ELR (cell line): ENCODE measurements at regions not wholly inside any gene's neighbourhood (a gene's known extent, or its start where the extent isn't known, plus 50 kb on each side); places are given as distances from the start of the nearest gene placed in this dataset.
A peak's percentile ranks its signal among the peaks of the same experiment; 100 is the strongest.
"Not testable (repeated sequence)": the region's sequence is repeated elsewhere in the genome, so short reads cannot be mapped to it uniquely, and the experiment has no call there.

ENCODE experiments used
- DNase-seq: peaks from one replicate; pipeline ENCODE4 v3.0.0-alpha.2; 2015; ENCODE audit warnings: low read depth

DNA sequence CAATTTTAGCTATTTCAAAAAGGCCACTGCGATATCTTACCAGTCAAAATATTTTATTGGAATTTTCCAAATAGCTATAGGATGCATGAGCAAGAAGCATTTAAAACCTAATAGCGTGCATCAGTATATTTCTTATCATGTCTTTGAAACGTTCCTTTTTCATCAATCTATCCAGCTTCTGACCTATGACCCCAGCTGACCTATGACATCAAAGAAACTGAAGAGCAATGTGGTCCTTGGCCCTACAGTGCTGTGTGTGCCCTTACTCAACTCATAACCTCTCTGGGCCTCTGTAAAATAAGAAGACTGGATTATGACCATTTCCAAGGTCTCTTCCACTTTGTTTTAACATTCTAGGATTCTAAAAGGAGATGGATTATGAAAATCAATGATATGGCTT, 118.2 kb downstream of the ZNF22 start:
- no peak for DNase-seq

- DNase-seq: not testable (repeated sequence)
These were observed 121.6 kb downstream of the ZNF22 start for GRCh38 chr10:45122180-45122860.

GRCh38 chr10:45135443-45136198, 134.9 kb downstream of the ZNF22 start:
- DNase-seq: no peak

DNA sequence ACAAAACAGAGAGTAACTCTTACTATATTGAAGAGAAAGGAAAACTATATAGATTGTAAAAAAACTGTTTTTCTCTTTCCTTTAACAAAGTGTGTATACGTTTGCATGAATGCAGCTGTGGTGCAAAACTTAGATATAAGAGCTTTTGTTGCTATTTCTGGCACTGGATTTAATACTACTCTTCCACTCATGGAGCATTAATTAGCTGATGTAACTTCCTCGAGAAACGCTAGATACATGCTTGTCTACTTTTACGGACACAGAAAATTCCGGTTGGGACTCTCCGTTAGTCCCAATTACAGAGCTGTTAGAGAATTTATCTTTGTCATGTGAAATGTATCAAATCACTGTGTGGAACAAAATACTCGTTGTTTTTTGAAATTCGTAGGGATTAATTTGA, 135.5 kb downstream of the ZNF22 start:
- DNase-seq: no peak

DNA sequence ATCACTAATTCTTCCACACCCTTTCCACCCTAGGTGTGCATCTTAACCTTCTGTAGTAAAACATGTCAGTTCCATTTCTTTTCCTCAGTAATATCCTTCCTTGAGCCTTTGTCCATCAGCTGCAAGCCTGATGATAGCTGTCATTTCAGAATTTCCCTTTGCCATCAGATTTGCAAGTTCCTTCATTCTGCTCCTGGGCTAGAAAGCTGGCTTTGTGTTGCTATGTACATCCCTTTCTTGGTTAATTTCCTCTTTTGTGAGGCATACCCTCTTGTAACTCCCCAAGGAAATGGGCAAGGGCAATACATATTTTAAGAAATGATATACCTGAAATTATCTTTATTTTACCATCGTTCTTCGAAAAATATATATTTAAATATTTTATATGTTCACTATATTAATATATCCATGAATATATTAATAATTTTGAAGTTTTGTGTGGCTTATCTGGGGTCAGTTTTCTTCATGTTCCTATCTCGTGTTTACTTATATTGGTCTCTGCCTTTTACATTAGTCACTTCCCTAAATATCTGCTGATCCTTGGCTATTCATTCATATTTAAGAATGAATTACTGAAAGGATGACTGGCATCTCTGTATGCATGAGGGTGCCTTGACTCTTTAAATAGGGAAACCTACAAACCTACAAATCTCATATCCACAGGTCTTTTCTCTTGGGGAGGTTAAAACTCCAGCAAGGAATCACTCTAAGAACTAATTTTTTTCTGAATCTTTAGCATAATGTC, 143.8 kb downstream of the ZNF22 start:
- peak; percentile 14 for DNase-seq

GRCh38 chr10:45145143-45145542, 144.4 kb downstream of the ZNF22 start:
- DNase-seq: not testable (repeated sequence)

DNA sequence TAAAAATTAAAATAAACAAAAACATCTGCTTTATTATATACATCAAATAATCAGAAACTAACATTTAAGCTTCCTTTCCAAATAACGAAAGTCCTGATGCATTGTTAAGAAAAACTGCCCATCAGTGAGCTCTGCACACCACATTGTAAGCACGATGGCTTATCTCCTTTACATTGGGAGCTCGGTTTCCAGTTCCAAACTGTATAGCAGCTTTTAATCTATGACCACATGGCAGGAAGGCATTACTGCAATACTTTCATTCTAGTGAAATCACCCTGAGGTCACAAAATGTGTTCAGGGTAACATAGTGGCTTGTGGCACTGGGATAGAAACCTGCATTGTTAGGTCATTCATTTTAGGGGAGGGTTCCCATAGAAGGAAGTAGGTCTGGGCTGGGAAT, 146.3 kb downstream of the ZNF22 start:
- no peak for DNase-seq

- no peak for DNase-seq
These were observed 150.3 kb downstream of the ZNF22 start for GRCh38 chr10:45150997-45151396.

DNA sequence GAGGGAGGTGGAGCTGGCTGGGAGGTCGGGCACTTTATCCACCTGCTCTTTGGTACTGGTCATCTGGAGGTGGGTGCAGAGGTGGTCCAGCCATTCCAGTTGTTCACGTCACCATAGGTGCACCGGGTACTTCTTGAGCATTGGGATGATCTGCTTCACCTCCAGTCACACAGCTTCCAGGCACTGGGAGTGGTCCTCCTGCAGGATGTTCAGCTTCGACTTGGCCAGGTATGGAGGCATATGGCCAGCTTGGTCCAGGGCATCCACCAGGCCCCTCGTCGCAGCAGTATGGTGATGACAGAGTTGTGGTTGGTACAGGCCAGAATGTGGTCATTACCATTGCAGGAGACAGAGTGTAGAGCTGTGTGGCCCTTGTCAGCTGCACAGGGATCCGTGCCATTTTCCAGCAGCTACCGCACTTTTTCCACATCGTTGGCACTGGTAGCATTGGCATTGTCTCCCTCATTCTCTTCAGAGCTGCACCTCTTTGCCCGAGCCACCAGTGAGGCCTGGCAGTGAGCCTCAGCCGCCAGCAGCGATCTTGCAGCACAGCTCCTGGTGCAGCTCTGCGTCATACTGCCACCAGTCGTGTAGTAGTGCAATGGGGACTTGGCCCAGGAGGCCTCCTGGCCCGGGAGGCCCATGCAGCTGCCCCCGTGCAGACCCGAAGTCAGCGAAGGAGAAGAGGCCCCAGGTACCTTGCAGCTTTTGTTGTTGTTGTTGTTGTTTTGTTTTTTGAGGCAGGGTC, 150.9 kb downstream of the ZNF22 start:
- DNase-seq: no peak

DNA sequence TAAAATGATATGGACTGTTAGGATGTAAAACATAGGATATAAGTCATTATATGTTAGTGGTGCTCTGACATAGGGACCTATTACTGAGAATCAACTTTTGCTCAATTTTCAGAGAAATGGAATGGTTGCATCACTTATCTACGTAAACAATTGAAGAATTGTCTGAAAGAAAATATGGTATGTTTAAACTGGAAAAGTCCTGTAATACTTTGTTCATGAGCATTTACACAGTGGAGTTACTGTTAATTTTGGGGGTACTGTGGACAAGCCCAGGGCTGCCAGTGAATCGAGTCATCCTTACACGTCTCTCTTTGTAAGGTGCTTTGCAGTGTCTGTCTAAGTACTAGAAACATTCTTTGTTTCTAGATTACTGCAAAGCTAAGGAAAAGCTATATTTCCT, 152.0 kb downstream of the ZNF22 start:
- DNase-seq: peak; percentile 1

DNA sequence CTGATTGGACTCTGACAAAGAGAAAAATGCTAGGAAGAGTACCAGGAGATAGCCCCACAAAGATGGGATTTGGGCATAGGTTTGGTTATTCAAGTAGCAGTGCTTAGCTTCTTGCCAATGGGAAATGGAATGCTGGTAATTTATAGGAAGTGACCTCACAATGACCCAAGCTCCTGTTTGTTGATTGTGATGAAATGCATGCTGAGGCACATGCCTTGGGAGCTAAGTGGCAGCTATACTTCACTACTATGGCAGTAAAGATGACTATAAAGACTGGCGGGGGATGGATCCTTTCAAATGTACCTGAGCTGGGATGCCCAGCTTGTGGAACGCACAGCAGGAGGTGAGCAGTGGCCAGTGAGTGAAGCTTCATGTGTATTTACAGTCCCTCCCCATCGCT, 153.8 kb downstream of the ZNF22 start:
- peak; percentile 1 for DNase-seq

DNA sequence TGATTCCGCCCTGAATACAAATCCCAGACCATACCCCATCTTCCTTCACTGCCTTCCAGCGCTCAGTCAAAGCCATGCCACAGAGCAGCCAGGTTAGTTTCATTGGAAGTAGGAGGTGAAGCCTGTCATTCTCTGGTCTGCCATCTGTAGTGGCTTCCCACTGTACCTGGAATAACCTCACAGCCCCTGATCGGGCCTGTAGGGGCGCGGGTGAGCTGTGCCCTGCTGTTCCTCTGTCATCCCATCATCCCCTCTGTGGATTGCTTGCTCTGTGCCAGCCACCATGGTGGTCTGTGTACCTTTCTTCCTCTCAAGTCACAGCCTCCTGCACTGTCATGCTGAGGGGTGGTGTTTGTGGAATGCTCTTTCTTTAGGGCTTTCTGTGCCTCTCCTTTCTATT, 155.1 kb downstream of the ZNF22 start:
- no peak for DNase-seq

GRCh38 chr10:45160271-45160670, 155.1 kb downstream of the OR13A1 start:
- peak; percentile 94 for DNase-seq

DNA sequence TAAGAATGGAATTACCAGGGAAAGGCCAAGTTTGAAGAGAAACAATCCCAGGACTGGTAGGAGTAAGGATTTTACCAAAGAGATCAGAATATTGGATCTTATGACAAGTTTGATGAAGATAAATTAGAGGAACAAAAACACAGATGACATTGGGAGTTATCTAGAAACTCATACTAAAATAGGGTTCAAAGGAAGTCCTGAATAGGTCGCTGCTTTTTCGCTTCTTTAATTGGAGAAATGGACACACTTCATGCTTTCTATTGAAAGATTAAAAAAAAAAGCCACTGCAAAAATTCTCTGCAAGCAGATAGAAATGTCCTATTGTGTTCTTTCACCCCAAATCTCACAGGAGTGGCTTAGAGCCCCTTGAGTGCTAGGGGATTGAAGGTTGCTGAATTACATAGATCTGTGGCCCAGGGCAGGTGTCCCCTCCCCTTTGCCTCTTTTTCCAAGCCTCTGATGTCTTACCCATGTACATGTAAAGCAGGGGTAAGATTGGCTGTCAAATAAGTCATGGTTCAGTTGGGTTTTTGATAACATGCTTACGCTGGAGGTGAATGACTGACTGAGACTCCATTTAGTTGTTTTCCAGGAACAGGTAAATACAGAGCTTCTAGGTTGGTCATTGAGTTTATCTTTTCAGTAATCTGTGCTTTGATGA, 152.0 kb downstream of the OR13A1 start:
- no peak for DNase-seq

DNA sequence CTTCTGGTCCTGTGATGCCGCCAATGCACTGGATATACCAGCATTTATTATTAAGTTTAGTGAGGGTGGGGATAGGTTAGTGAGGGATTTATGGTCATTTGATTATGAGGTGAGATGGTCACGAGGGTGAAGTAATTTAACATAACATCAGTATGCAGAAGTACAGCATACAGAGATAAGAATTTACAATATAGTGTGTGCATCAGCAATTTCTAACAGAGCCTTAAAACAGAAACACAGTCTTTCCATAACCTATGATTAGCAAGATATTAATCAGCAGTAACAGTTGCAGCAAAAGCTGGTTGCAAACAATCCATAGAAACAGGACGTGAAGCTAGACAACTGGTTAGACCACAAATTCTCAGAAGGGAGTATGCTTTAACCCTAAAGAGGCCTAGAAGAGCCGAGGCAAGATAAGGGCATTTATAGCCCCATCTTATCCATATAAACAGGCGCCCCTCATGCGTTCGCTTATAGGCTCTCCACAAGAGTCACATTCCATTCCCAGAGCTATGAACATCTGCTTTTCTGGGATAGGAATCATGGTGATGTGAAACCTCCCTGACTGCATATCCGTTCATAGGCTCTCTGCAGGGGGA, 139.8 kb downstream of the OR13A1 start:
- not testable (repeated sequence) for DNase-seq

- DNase-seq: no peak
These were observed 135.7 kb downstream of the OR13A1 start for GRCh38 chr10:45179691-45180090.

DNA sequence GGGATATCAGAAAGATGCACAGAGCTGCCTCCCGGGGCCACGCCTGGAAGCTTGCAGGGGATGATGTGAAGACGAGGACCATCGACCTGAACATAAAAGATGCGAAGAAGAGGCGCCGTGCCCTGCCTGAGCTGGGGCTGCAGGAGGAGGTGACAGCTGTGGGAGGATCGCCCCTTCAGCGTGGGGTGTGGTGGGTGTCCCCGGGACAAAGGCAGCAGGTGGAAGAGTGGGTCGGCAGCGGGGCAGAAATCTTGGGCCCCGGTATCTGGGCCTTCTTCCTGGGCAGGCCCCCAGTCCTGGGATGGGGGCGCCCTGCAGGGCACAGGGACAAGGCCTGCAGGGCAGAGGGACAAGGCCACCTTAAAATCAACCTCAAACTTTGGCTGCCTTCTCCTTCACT, 134.9 kb downstream of the OR13A1 start:
- no peak for DNase-seq

DNA sequence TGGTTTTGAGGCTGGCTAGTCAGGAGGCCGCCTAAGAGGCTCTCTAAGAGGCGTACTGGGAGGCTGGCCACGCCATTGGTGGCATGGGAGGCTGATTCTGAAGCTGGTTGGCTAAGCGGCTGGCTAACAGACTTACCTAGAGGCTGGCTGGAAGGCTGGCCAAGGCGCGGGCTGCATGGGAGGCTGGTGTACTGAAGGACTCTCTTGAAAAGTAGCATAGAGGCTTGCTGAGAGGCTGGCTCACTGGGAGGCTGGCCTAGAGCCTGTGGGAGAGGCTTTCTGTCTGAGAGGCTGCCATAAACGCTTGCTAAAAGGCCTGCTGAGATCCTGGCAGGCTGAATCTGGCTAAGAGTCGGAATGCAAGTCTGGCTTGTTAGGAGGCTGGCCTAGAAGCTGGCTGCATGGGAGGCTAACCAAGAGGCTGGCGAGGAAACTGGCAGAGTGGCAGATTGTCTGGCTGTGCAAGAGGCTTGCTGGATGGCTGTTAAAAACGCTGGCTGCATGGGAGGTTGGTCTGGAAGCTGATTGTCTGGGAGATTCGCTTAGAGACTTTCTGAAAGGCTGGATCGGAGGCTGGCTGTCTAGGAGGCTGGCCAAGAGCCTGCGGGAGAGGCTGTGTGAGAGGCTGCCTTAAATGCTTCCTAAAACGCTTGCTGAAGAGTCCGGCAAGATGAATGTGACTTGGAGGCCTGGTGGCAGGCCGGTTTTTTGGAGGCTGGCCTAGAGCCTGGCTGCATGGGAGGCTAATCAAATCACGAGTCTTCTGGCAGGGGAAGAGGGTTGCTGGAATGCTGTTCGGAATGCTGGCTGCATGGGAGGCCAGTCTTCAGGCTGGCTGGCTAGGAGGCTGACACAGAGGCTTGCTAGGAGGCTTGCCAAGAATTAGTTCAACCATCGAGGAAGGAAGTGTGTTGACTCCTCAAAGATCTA, 134.2 kb downstream of the OR13A1 start:
- DNase-seq: no peak

- no peak for DNase-seq
These were observed 132.2 kb downstream of the OR13A1 start for GRCh38 chr10:45183174-45183573.

DNA sequence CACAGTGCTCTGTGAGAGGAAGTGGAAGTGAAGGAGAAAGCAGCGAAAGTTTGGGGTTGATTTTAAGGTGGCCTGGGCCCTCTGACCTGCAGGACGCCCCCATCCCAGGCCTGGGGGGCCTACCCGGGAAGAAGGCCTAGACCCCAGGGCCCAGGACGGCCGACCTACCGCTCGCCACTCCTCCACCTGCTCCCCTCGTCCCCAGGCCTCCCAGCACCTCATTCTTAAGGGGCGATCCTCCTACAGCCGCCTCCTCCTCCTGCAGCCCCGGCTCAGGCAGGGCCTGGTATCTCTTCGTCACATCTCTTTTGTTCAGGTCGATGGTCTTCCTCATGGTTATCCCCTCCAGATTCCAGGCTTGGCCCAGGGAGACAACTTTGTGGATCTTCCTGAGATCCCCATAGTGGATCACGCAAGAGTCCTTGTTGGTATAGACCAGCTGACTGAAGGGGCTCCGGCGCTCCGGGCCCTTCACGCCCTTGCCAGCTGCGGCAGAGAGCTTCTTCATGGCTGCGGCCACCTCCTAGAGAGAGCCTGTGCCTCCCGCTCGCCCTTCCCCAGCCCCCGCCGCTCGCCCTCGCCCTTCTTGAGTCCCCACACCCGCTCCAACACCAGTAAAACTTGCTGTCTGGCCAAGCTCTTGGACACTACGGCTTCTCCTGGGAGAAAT, 117.5 kb downstream of the OR13A1 start:
- no peak for DNase-seq
